Peyer's patch (tissue), 4 donors: ENCODE measurements at regions not wholly inside any gene's neighbourhood (a gene's known extent, or its start where the extent isn't known, plus 50 kb on each side); places are given as distances from the start of the nearest gene placed in this dataset.

Source experiments
- DNase-seq, 3 donors: peaks; one replicate each; pipeline ENCODE4 v3.0.0-alpha.2; 2017 to 2019
- H3K27ac ChIP-seq, 4 donors: fragments of 200-600 bp; sonication (generic); one replicate each; pipeline ENCODE4 v1.5.1; 2016 to 2019
- H3K27me3 ChIP-seq, 2 donors: fragments of 200-600 bp; sonication (generic); one replicate each; pipeline ENCODE4 v1.5.1; 2019
- H3K36me3 ChIP-seq, 3 donors: fragments of 200-600 bp; sonication (generic); one replicate each; pipeline ENCODE4 v1.5.1; 2016 to 2019
- H3K4me1 ChIP-seq, 4 donors: fragments of 200-600 bp; sonication (generic); one replicate each; pipeline ENCODE4 v1.5.1; 2016 to 2019
- H3K4me3 ChIP-seq, 4 donors: fragments of 200-600 bp; sonication (generic); 1 replicate in 3 of 4; 2 replicates in 1 of 4; pipeline ENCODE4 v1.5.1; 2016 to 2019; ENCODE audit warnings: mild to moderate bottlenecking in 1 of 4
- H3K9me3 ChIP-seq, 4 donors: fragments of 200-600 bp; sonication (generic); one replicate each; pipeline ENCODE4 v1.5.1; 2016 to 2019; ENCODE audit warnings: mild to moderate bottlenecking in 1 of 4
- CTCF ChIP-seq, 6 experiments: fragments of 450-650 bp in 4 of 6; fragments of 200-600 bp in 2 of 6; sonication (generic) in 1 of 6; IDR thresholded peaks; one replicate each; pipeline ENCODE4 v1.5.1; 2017 to 2019; ENCODE audit warnings: antibody characterized with exemption in 6 of 6, mild to moderate bottlenecking in 3 of 6, moderate library complexity in 1 of 6
- POLR2A ChIP-seq, 2 donors: fragments of 450-650 bp; IDR thresholded peaks; one replicate each; pipeline ENCODE4 v1.5.1; 2017; ENCODE audit warnings: antibody characterized with exemption in 2 of 2, mild to moderate bottlenecking in 2 of 2, moderate library complexity in 2 of 2

- no peaks in the 10 kb centered on the region for H3K9me3 ChIP-seq
- H3K36me3 ChIP-seq: no peaks in the 10 kb centered on the region
- no peaks in the 10 kb centered on the region for H3K27me3 ChIP-seq
- no peaks in the 10 kb centered on the region for H3K4me1 ChIP-seq
- no peak for DNase-seq
- TF ChIP-seq POLR2A (IDR thresholded peaks at IDR 0.05) (no peak), CTCF (IDR thresholded peaks at IDR 0.05) (no peak)
- no peak overlapping the region for H3K27ac ChIP-seq
- no peak overlapping the region for H3K4me3 ChIP-seq
These were observed 396.7 kb upstream of the SORCS1 start for GRCh38 chr10:107561136-107561650.

GRCh38 chr10:107557916-107558315 is 393.4 kb upstream of the SORCS1 start:
- Histone ChIP-seq H3K27me3 (no peaks in the 10 kb centered on the region), H3K4me1 (no peaks in the 10 kb centered on the region), H3K27ac (no peak overlapping the region), H3K4me3 (no peak overlapping the region), H3K9me3 (no peaks in the 10 kb centered on the region), H3K36me3 (no peaks in the 10 kb centered on the region)
- DNase-seq: no peak
- TF ChIP-seq CTCF (IDR thresholded peaks at IDR 0.05) (no peak), POLR2A (IDR thresholded peaks at IDR 0.05) (no peak)

GRCh38 chr10:107554333-107554732 is 389.8 kb upstream of the SORCS1 start:
- no peak for DNase-seq
- Histone ChIP-seq H3K27me3 (no peaks in the 10 kb centered on the region), H3K4me3 (no peak overlapping the region), H3K36me3 (no peaks in the 10 kb centered on the region), H3K27ac (no peak overlapping the region), H3K4me1 (no peaks in the 10 kb centered on the region), H3K9me3 (no peaks in the 10 kb centered on the region)
- TF ChIP-seq CTCF (IDR thresholded peaks at IDR 0.05) (no peak), POLR2A (IDR thresholded peaks at IDR 0.05) (no peak)

- DNase-seq: no peak
- Histone ChIP-seq H3K36me3 (no peaks in the 10 kb centered on the region), H3K4me1 (no peaks in the 10 kb centered on the region), H3K27me3 (no peaks in the 10 kb centered on the region), H3K4me3 (no peak overlapping the region), H3K9me3 (no peaks in the 10 kb centered on the region), H3K27ac (no peak overlapping the region)
- TF ChIP-seq POLR2A (IDR thresholded peaks at IDR 0.05) (no peak), CTCF (IDR thresholded peaks at IDR 0.05) (no peak)
These were observed 389.0 kb upstream of the SORCS1 start for GRCh38 chr10:107553470-107553869.

GRCh38 chr10:107552963-107553362 is 388.5 kb upstream of the SORCS1 start:
- H3K36me3 ChIP-seq: no peaks in the 10 kb centered on the region
- TF ChIP-seq CTCF (IDR thresholded peaks at IDR 0.05) (no peak), POLR2A (IDR thresholded peaks at IDR 0.05) (no peak)
- H3K27ac ChIP-seq: no peak overlapping the region
- no peak for DNase-seq
- no peaks in the 10 kb centered on the region for H3K4me1 ChIP-seq
- H3K4me3 ChIP-seq: no peak overlapping the region
- H3K27me3 ChIP-seq: no peaks in the 10 kb centered on the region
- H3K9me3 ChIP-seq: no peaks in the 10 kb centered on the region

GRCh38 chr10:107548301-107548700 is 383.8 kb upstream of the SORCS1 start:
- Histone ChIP-seq H3K36me3 (no peaks in the 10 kb centered on the region), H3K4me3 (no peak overlapping the region), H3K4me1 (no peaks in the 10 kb centered on the region), H3K9me3 (no peaks in the 10 kb centered on the region), H3K27ac (no peak overlapping the region), H3K27me3 (no peaks in the 10 kb centered on the region)
- TF ChIP-seq POLR2A (IDR thresholded peaks at IDR 0.05) (no peak), CTCF (IDR thresholded peaks at IDR 0.05) (no peak)
- no peak for DNase-seq
